ENCODE measurements at regions not wholly inside any gene's neighbourhood (a gene's known extent, or its start where the extent isn't known, plus 50 kb on each side); places are given as distances from the start of the nearest gene placed in this dataset.

DNA sequence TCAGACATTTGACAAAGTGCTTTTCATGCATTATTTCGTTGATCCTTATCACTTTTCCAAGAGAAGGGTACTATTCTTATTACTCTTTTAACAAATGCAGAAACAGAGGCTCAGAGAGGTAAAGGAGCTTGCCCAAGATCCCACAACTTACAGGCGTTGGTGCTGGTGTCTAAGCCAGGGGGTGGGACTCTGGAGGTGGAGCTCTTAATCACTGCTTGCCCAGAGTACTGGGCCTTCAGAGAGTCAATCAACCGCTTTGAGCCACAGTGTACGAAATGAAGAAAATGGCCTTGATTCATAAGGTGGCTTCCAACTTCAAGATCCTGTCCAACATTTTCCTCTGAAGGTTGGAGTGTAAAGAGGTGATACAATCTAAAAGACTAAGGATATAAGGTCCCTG lies 211.5 kb downstream of the NECTIN3 start:
- no peak for TF ChIP-seq CTCF (IDR thresholded peaks at IDR 0.05)
- TF ChIP-seq POLR2AphosphoS5 (IDR thresholded peaks at IDR 0.05; ENCODE audit: insufficient read depth in 1 of 2, low read depth in 1 of 2), result no peak
- no peak for TF ChIP-seq POLR2A (IDR thresholded peaks at IDR 0.05)

Measured in vagina (tissue), 2 donors.